HFF-Myc (cell line): ENCODE measurements at regions not wholly inside any gene's neighbourhood (a gene's known extent, or its start where the extent isn't known, plus 50 kb on each side); places are given as distances from the start of the nearest gene placed in this dataset.

ENCODE experiments used
- DNase-seq: peaks from one replicate; pipeline ENCODE4 v3.0.0-alpha.2; 2011; ENCODE audit warnings: low read depth; ENCODE audit errors: extremely low read depth
- H3K4me3 ChIP-seq: replicated peaks from 2 replicates; pipeline ENCODE4 v1.5.1; 2011; ENCODE audit warnings: low read depth, mild to moderate bottlenecking, control low read depth, low read length
- CTCF ChIP-seq: IDR thresholded peaks from 2 replicates; pipeline ENCODE4 v1.5.1; 2012; ENCODE audit warnings: mild to moderate bottlenecking, low read depth, low read length, control low read depth; ENCODE audit errors: missing control alignments

DNA sequence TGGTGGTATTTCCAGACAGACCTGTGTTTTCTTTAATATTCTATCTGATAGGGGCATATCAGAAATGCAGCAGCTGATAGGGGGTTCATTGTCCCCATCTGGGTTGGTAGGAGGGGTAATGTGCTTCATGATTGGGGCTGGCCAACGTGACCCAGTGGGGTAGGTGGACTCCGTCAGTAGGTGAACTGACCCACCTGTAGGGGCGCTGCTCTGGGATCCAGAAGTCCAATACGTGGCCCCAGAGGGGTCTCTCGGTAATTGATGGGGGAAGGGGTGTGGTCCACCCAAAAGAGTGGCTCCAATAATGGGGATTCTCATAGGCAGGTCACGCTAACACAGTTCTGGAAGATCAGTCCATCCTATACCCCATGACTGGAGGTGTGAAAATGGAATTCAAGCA is 112.0 kb downstream of the PRLHR start:
- no peak for DNase-seq
- H3K4me3 ChIP-seq: no peak overlapping the region
- no peak for TF ChIP-seq CTCF

GRCh38 chr10:118482393-118483331 is 112.8 kb downstream of the PRLHR start:
- DNase-seq: no peak
- no peak for TF ChIP-seq CTCF

DNA sequence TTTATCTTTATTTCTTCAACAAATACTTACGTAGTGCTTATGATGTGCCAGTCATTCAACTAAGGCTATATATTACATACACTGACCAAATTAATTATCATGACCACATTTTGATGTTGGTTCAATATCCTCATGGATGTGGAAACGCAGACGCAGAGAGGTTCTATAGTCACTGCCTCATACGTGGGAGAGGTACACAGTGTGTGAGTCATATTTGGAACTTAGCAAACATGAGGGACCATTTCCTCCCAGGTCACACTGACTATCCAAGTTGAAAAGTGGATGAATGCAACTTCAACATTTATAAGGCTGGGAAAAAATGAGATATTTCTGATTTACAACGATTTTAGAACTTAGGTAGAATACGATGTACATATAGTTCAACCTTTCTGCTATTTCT is 113.6 kb downstream of the PRLHR start:
- TF ChIP-seq CTCF: no peak
- H3K4me3 ChIP-seq: no peak overlapping the region
- no peak for DNase-seq

More at GRCh38 chr10:118482393-118483331, 112.8 kb downstream of the PRLHR start:
- no peak overlapping the region for H3K4me3 ChIP-seq

- no peak for DNase-seq
- no peak for TF ChIP-seq CTCF
- no peak overlapping the region for H3K4me3 ChIP-seq
Observed at GRCh38 chr10:118475214-118475613, 120.2 kb downstream of the PRLHR start.

DNA sequence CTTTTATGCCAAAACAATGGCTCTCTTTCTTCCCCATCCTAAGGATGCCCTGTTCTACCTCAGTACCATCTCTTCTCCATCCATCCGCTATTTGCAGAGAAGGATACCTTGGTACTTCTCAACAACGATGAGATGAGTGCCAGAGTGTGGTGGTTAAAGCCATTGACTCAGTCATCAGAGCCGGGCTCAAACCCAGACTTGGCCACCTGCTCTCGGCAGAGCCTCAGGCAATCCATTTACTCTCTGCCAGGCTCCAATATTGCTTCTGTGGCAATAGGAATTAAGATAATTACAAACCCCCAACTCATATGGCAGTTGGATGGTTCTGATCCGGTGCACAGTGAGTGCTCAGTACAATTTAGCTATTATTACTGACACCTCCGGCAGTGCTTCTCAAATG is 121.3 kb downstream of the PRLHR start:
- no peak for DNase-seq
- no peak overlapping the region for H3K4me3 ChIP-seq
- TF ChIP-seq CTCF: no peak

DNA sequence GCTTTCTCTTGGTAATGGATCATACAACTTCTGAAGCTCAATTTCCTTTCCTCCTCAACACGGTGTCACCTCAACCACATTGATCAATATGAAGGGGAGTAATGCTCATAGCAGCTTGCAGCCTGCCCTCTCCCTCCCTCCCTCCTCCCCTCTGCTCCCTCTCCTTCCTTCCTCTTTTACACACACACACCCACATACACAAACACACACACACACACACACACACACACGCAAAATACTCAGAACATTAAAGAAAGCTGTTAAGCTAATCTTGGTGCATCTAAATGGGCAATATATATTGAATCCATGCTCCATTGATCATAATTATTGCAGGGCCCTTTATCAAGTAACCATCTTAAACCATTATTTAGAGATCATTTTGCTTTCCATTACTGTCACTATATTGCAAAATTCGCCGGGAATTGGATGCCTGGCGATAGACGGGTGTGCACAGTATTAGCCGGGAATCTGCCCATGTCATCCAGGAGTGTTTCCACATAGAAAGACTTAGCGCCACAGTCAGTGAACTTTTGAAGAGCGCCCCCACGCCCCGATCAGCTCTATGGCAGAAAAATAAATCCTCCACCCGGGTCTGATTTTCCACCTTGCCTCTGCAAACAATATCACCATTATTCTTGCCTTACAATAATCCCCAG is 122.0 kb downstream of the PRLHR start:
- DNase-seq: no peak
- no peak overlapping the region for H3K4me3 ChIP-seq
- TF ChIP-seq CTCF: no peak
